Trophoblast cell (in vitro differentiated cells and primary cell): ENCODE measurements at regions not wholly inside any gene's neighbourhood (a gene's known extent, or its start where the extent isn't known, plus 50 kb on each side); places are given as distances from the start of the nearest gene placed in this dataset.

Experiments used
- DNase-seq, 2 donors: peaks; one replicate each; pipeline ENCODE4 v3.0.0-alpha.2; 2016
- H2AFZ ChIP-seq: 2 replicates; pipeline ENCODE4 v1.6.1; 2013; ENCODE audit warnings: low read length, moderate library complexity, mild to moderate bottlenecking; ENCODE audit not compliant: insufficient read depth, poor library complexity
- H2AK5ac ChIP-seq: 2 replicates; pipeline ENCODE4 v1.6.1; 2013; ENCODE audit warnings: mild to moderate bottlenecking, low read length
- H2BK120ac ChIP-seq: 2 replicates; pipeline ENCODE4 v1.6.1; 2013; ENCODE audit warnings: low read length, mild to moderate bottlenecking, moderate library complexity; ENCODE audit not compliant: insufficient read depth, poor library complexity
- H2BK12ac ChIP-seq: 2 replicates; pipeline ENCODE4 v1.6.1; 2013; ENCODE audit warnings: mild to moderate bottlenecking, low read length, moderate library complexity
- H2BK5ac ChIP-seq: 2 replicates; pipeline ENCODE4 v1.6.1; 2013; ENCODE audit warnings: low read length, low read depth, moderate library complexity, mild to moderate bottlenecking; ENCODE audit not compliant: poor library complexity
- H3K14ac ChIP-seq: 2 replicates; pipeline ENCODE4 v1.6.1; 2013; ENCODE audit warnings: mild to moderate bottlenecking, low read length
- H3K18ac ChIP-seq: 2 replicates; pipeline ENCODE4 v1.6.1; 2013; ENCODE audit warnings: mild to moderate bottlenecking, low read length
- H3K23ac ChIP-seq: 2 replicates; pipeline ENCODE4 v1.6.1; 2013; ENCODE audit warnings: low read length
- H3K27ac ChIP-seq: 2 replicates; pipeline ENCODE4 v1.5.1; 2013; ENCODE audit warnings: low read depth, mild to moderate bottlenecking, inconsistent platforms, low read length, moderate library complexity
- H3K27me3 ChIP-seq: 2 replicates; pipeline ENCODE4 v1.6.1; 2013; ENCODE audit warnings: inconsistent platforms, mild to moderate bottlenecking, low read length, moderate library complexity; ENCODE audit not compliant: insufficient read depth
- H3K36me3 ChIP-seq, 2 experiments: 1 replicate in 1 of 2; 2 replicates in 1 of 2; pipeline ENCODE4 v1.6.1; 2013; ENCODE audit warnings: low read length in 2 of 2, mild to moderate bottlenecking in 2 of 2, moderate library complexity in 1 of 2; ENCODE audit not compliant: insufficient read depth in 2 of 2, control insufficient read depth in 1 of 2
- H3K4ac ChIP-seq: 2 replicates; pipeline ENCODE4 v1.6.1; 2013; ENCODE audit warnings: low read depth, mild to moderate bottlenecking, low read length, moderate library complexity
- H3K4me1 ChIP-seq, 2 experiments: 1 replicate in 1 of 2; 2 replicates in 1 of 2; pipeline ENCODE4 v1.6.1; 2013; ENCODE audit warnings: low read length in 2 of 2, mild to moderate bottlenecking in 2 of 2, moderate library complexity in 1 of 2; ENCODE audit not compliant: insufficient read depth in 2 of 2, control insufficient read depth in 1 of 2
- H3K4me2 ChIP-seq: 2 replicates; pipeline ENCODE4 v1.6.1; 2013; ENCODE audit warnings: inconsistent platforms, mild to moderate bottlenecking, low read length, moderate library complexity
- H3K4me3 ChIP-seq: 2 replicates; pipeline ENCODE4 v1.5.1; 2013; ENCODE audit warnings: mild to moderate bottlenecking, low read depth, low read length, inconsistent platforms
- H3K79me1 ChIP-seq: one replicate; pipeline ENCODE4 v1.6.1; 2013; ENCODE audit warnings: low read length
- H3K79me2 ChIP-seq: 2 replicates; pipeline ENCODE4 v1.6.1; 2013; ENCODE audit warnings: low read length, mild to moderate bottlenecking; ENCODE audit not compliant: control insufficient read depth, insufficient read depth, poor library complexity
- H3K9ac ChIP-seq: 2 replicates; pipeline ENCODE4 v1.6.1; 2013; ENCODE audit warnings: mild to moderate bottlenecking, low read length
- H3K9me3 ChIP-seq: 2 replicates; pipeline ENCODE4 v1.6.1; 2013; ENCODE audit warnings: low read depth, mild to moderate bottlenecking, control low read depth, inconsistent platforms, low read length; ENCODE audit not compliant: insufficient read depth
- H4K12ac ChIP-seq: 2 replicates; pipeline ENCODE4 v1.6.1; 2013; ENCODE audit warnings: low read depth, mild to moderate bottlenecking, low read length, moderate library complexity
- H4K8ac ChIP-seq: 2 replicates; pipeline ENCODE4 v1.6.1; 2013; ENCODE audit warnings: low read depth, mild to moderate bottlenecking, low read length, moderate library complexity
- H4K91ac ChIP-seq: one replicate; pipeline ENCODE4 v1.6.1; 2013; ENCODE audit warnings: low read depth, mild to moderate bottlenecking, low read length, moderate library complexity
- WGBS: extraction: QIAGEN DNeasy Blood & Tissue Kit; methylation state at CpG from one replicate; pipeline ENCODE4 v1.1.7; 2013; ENCODE audit warnings: missing lambda C conversion rate; ENCODE audit not compliant: insufficient read length, insufficient coverage; ENCODE audit errors: extremely low coverage; 5-methylcytosine and 5-hydroxymethylcytosine counted together

DNA sequence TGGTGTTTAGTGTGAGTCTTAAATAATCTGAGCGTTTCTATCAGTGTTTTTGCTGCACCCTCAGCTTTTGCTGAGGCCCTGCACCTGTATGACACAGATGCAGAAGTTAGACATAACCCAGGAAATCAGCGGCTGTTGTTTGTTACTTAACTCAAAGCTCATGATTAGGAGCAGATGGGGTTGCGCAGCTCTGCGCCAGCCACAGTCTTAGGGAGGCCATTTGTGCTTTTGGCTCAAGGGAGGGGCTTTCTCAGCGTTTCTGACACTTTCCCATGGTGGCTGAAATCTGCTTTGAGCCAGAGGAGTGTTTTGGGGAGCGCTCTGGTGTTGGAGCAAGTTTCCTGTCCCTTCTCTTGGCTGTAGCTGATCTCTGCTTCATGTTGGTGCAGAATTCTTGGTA, 433.8 kb downstream of the NAF1 start:
- Histone ChIP-seq H3K23ac (no peak overlapping the region), H3K14ac (no peak overlapping the region), H4K91ac (no peak overlapping the region), H4K8ac (no peak overlapping the region), H2BK5ac (no peak overlapping the region), H3K9ac (no peak overlapping the region), H3K79me2 (no peaks in the 10 kb centered on the region), H3K4me1 (no peaks in the 10 kb centered on the region), H2BK120ac (no peak overlapping the region), H2AK5ac (no peak overlapping the region), H3K27ac (no peak overlapping the region), H2BK12ac (no peak overlapping the region), H3K27me3 (no peaks in the 10 kb centered on the region), H3K9me3 (no peaks in the 10 kb centered on the region), H3K79me1 (no peaks in the 10 kb centered on the region), H3K4me2 (no peak overlapping the region), H4K12ac (no peak overlapping the region), H3K18ac (no peak overlapping the region), H3K4me3 (no peak overlapping the region), H3K36me3 (no peaks in the 10 kb centered on the region), H2AFZ (no peak overlapping the region), H3K4ac (no peak overlapping the region)
- no peak for DNase-seq
- WGBS: no CpG with 5 or more reads among the region's 6 CpGs

DNA sequence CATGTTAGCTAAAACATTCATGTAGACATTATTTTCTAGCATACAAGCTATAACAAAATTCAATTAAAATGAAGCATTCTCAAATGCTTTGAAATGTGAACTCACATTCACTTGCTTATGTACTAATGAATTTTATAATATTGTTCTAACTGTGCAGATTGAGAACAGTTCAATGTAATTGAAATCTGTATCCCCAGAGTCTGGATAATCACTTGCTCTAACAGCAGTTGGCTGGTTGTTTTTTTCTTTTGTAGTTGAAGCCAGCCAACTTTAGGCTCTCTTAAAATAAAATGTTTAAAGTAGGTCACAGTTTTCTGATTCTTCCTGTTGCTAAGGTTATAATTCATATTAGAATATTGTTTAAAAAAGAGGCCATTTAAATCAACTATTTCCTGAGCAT, 438.9 kb downstream of the NAF1 start:
- Histone ChIP-seq H3K23ac (no peak overlapping the region), H3K14ac (no peak overlapping the region), H2BK5ac (no peak overlapping the region), H4K12ac (no peak overlapping the region), H3K4me1 (no peaks in the 10 kb centered on the region), H2BK120ac (no peak overlapping the region), H2BK12ac (no peak overlapping the region), H3K9ac (no peak overlapping the region), H3K9me3 (no peaks in the 10 kb centered on the region), H3K18ac (no peak overlapping the region), H4K8ac (no peak overlapping the region), H3K79me1 (no peaks in the 10 kb centered on the region), H3K4ac (no peak overlapping the region), H2AK5ac (no peak overlapping the region), H3K27me3 (no peaks in the 10 kb centered on the region), H3K79me2 (no peaks in the 10 kb centered on the region), H3K4me2 (no peak overlapping the region), H2AFZ (no peak overlapping the region), H3K4me3 (no peak overlapping the region), H4K91ac (no peak overlapping the region), H3K36me3 (no peaks in the 10 kb centered on the region), H3K27ac (no peak overlapping the region)
- DNase-seq: no peak

DNA sequence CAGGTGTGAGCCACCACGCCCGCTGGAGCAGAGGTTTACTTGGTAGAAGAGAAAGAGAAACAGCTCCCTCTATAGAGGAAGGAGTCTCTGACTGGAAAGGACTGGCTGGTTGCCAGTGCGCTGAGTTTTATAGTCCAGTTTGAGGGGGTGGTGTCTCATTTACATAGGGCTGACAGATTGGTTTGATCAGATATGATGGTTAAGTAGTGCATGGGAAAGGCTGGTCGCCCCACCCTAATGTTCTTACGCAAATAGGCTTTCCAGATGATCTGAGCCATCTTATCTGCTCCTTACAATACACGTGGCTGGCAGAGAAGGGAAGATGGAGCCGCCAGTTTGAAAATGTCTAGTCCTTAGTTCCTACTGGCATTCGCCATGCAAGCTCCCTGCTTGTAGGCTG, 439.5 kb downstream of the NAF1 start:
- Histone ChIP-seq H2BK120ac (no peak overlapping the region), H3K18ac (no peak overlapping the region), H4K12ac (no peak overlapping the region), H3K14ac (no peak overlapping the region), H2AFZ (no peak overlapping the region), H2AK5ac (no peak overlapping the region), H3K9me3 (no peaks in the 10 kb centered on the region), H2BK5ac (no peak overlapping the region), H3K79me2 (no peaks in the 10 kb centered on the region), H4K8ac (no peak overlapping the region), H3K4me2 (no peak overlapping the region), H3K9ac (no peak overlapping the region), H4K91ac (no peak overlapping the region), H3K4me1 (no peaks in the 10 kb centered on the region), H3K23ac (no peak overlapping the region), H3K4me3 (no peak overlapping the region), H3K27me3 (no peaks in the 10 kb centered on the region), H2BK12ac (no peak overlapping the region), H3K36me3 (no peaks in the 10 kb centered on the region), H3K79me1 (no peaks in the 10 kb centered on the region), H3K27ac (no peak overlapping the region), H3K4ac (no peak overlapping the region)
- DNase-seq: no peak
- WGBS: no CpG with 5 or more reads among the region's 8 CpGs

DNA sequence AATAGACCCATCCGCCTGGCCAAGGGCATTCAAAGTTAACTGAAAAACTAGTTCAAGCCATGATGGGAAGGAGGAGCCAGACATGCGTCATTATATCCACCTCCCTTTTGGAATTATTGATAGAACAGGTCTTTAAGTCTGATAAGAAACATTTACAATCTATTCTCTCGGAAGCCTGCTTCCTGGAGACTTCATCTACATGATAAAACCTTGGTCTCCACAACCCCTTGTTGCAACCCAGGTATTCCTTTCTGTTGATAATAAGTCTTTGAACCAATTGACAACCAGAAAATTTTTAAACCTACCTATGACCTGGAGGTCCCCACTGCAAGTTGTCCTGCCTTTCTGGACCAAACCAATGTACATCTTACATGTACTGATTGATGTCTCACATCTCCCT, 451.3 kb downstream of the NAF1 start:
- Histone ChIP-seq H3K9me3 (no peaks in the 10 kb centered on the region), H3K36me3 (no peaks in the 10 kb centered on the region), H3K4me2 (no peak overlapping the region), H3K14ac (no peak overlapping the region), H4K12ac (no peak overlapping the region), H4K8ac (no peak overlapping the region), H3K4me3 (no peak overlapping the region), H2BK5ac (no peak overlapping the region), H3K79me2 (no peaks in the 10 kb centered on the region), H3K9ac (no peak overlapping the region), H3K27ac (no peak overlapping the region), H2AK5ac (no peak overlapping the region), H4K91ac (no peak overlapping the region), H3K23ac (no peak overlapping the region), H3K79me1 (no peaks in the 10 kb centered on the region), H2AFZ (no peak overlapping the region), H2BK120ac (no peak overlapping the region), H3K4me1 (no peaks in the 10 kb centered on the region), H3K4ac (no peak overlapping the region), H3K27me3 (no peaks in the 10 kb centered on the region), H2BK12ac (no peak overlapping the region), H3K18ac (no peak overlapping the region)
- no peak for DNase-seq
- no CpG with 5 or more reads among the region's 3 CpGs for WGBS

DNA sequence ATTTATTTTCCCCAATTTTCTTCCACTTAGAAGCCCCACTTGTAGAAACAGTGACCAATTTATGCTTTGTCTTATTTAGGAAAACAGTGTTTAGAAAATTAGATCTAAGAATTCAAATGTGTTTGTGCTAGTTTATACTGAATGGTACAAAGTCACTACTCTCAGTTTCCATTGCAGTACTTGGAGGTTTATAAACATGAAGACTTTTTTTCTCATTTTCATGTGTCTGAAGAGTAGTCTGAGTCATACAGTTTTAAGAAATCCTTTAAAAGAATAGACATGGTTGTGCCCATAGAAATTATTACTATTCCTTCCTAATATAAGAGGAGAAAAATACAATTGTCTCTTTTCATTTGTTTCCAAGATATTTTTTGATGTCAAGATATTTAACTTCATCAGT, 458.7 kb downstream of the NAF1 start:
- Histone ChIP-seq H2BK5ac (no peak overlapping the region), H3K36me3 (no peaks in the 10 kb centered on the region), H2AFZ (no peak overlapping the region), H2AK5ac (no peak overlapping the region), H4K12ac (no peak overlapping the region), H4K8ac (no peak overlapping the region), H3K4me1 (no peaks in the 10 kb centered on the region), H3K4me3 (no peak overlapping the region), H3K18ac (no peak overlapping the region), H3K27ac (no peak overlapping the region), H2BK120ac (no peak overlapping the region), H3K27me3 (no peaks in the 10 kb centered on the region), H3K4ac (no peak overlapping the region), H2BK12ac (no peak overlapping the region), H3K9ac (no peak overlapping the region), H3K9me3 (no peaks in the 10 kb centered on the region), H3K79me1 (no peaks in the 10 kb centered on the region), H3K4me2 (no peak overlapping the region), H3K14ac (no peak overlapping the region), H4K91ac (no peak overlapping the region), H3K79me2 (no peaks in the 10 kb centered on the region), H3K23ac (no peak overlapping the region)
- DNase-seq: no peak
